SK-N-SH (cell line): ENCODE measurements at regions not wholly inside any gene's neighbourhood (a gene's known extent, or its start where the extent isn't known, plus 50 kb on each side); places are given as distances from the start of the nearest gene placed in this dataset.

Experiments used
- CTCF ChIA-PET: fragments of 300-600, 350-600 bp; formaldehyde crosslinking; extraction: SDS; loops from one replicate; lab custom pipeline; 2021; lab: Yijun Ruan, JAX
- POLR2A ChIA-PET: fragments of 350-600 bp; sonication (Branson Sonifier 250); formaldehyde crosslinking; extraction: SDS; loops from one replicate; lab custom pipeline; 2020; ENCODE audit warnings: antibody characterized with exemption, inconsistent platforms; lab: Yijun Ruan, JAX
- DNase-seq: peaks from one replicate; pipeline ENCODE4 v3.0.0; 2012
- H2AFZ ChIP-seq: fragments of 200-600 bp; sonication (generic); 2 replicates; pipeline ENCODE4 v1.8.1; 2016; ENCODE audit warnings: antibody characterized with exemption, mild to moderate bottlenecking, low read depth
- H3F3A ChIP-seq: fragments of 200-600 bp; sonication (generic); replicated peaks from 2 replicates; pipeline ENCODE3; 2016; ENCODE audit warnings: antibody characterized with exemption, mild to moderate bottlenecking; ENCODE audit not compliant: insufficient read depth
- H3K27ac ChIP-seq, 2 experiments: fragments of 200-500 bp in 1 of 2; fragments of 200-600 bp in 1 of 2; sonication (Bioruptor generic) in 1 of 2; sonication (generic), shearing (Covaris generic) in 1 of 2; 2 replicates each; pipeline versions ENCODE4 v1.5.1 to v1.6.1; 2014 to 2016; ENCODE audit warnings: low read depth in 2 of 2, inconsistent platforms in 1 of 2, low read length in 1 of 2, mild to moderate bottlenecking in 1 of 2, mixed read lengths in 1 of 2
- H3K27me3 ChIP-seq: fragments of 200-600 bp; sonication (generic), shearing (Covaris generic); 2 replicates; pipeline ENCODE4 v1.6.1; 2016; ENCODE audit warnings: mixed run types; ENCODE audit not compliant: insufficient read depth
- H3K36me3 ChIP-seq, 2 experiments: fragments of 200-500 bp in 1 of 2; fragments of 200-600 bp in 1 of 2; sonication (Bioruptor generic) in 1 of 2; sonication (generic) in 1 of 2; replicated peaks in 1 of 2; 2 replicates each; pipeline versions ENCODE3 to v1.5.1; 2014 to 2016; ENCODE audit warnings: low read length in 1 of 2, mild to moderate bottlenecking in 1 of 2; ENCODE audit not compliant: insufficient read depth in 2 of 2, control insufficient read depth in 1 of 2
- H3K4me1 ChIP-seq, 2 experiments: fragments of 200-500 bp in 1 of 2; fragments of 200-600 bp in 1 of 2; sonication (Bioruptor generic) in 1 of 2; sonication (generic), shearing (Covaris generic) in 1 of 2; 2 replicates each; pipeline versions ENCODE4 v1.5.1 to v1.6.1; 2014 to 2016; ENCODE audit warnings: low read depth in 1 of 2, low read length in 1 of 2, mixed run types in 1 of 2; ENCODE audit not compliant: insufficient read depth in 2 of 2, control insufficient read depth in 1 of 2
- H3K4me2 ChIP-seq: fragments of 200-600 bp; sonication (generic), shearing (Covaris generic); 2 replicates; pipeline ENCODE4 v1.6.1; 2017; ENCODE audit warnings: mixed run types
- H3K4me3 ChIP-seq, 2 experiments: fragments of 200-500 bp in 1 of 2; fragments of 200-600 bp in 1 of 2; sonication (Bioruptor generic) in 1 of 2; sonication (generic), shearing (Covaris generic) in 1 of 2; 2 replicates each; pipeline versions ENCODE4 v1.5.1 to v1.8.1; 2014 to 2016; ENCODE audit warnings: low read depth in 2 of 2, inconsistent platforms in 1 of 2, low read length in 1 of 2, mild to moderate bottlenecking in 1 of 2, mixed read lengths in 1 of 2, moderate library complexity in 1 of 2
- H3K79me2 ChIP-seq: fragments of 200-600 bp; sonication (generic); 2 replicates; pipeline ENCODE4 v1.8.1; 2017; ENCODE audit warnings: mild to moderate bottlenecking; ENCODE audit not compliant: insufficient read depth
- H3K9ac ChIP-seq: fragments of 200-600 bp; sonication (generic); 2 replicates; pipeline ENCODE4 v1.6.1; 2017; ENCODE audit warnings: mixed run types
- H3K9me2 ChIP-seq: fragments of 200-600 bp; sonication (generic); 2 replicates; pipeline ENCODE4 v1.6.1; 2017; ENCODE audit warnings: mixed run types
- H3K9me3 ChIP-seq: fragments of 200-600 bp; sonication (generic); 2 replicates; pipeline ENCODE4 v1.6.1; 2017; ENCODE audit warnings: mixed run types, mild to moderate bottlenecking, moderate library complexity
- H4K20me1 ChIP-seq: fragments of 200-600 bp; sonication (generic); 2 replicates; pipeline ENCODE4 v1.6.1; 2017; ENCODE audit warnings: mild to moderate bottlenecking, mixed run types; ENCODE audit not compliant: insufficient read depth
- EP300 ChIP-seq, 2 experiments: IDR thresholded peaks; 2 replicates each; pipeline versions ENCODE4 v1.4.0 to v1.6.1; 2012; ENCODE audit warnings: borderline replicate concordance in 1 of 2, low read depth in 1 of 2, low read length in 1 of 2
- EZH2phosphoT487 ChIP-seq: fragments of 200-600 bp; sonication (generic); IDR thresholded peaks from 2 replicates; pipeline ENCODE4 v1.6.1; 2017; ENCODE audit warnings: low read depth, mixed run types, mild to moderate bottlenecking, antibody characterized with exemption, moderate library complexity, borderline replicate concordance
- FOXJ3 ChIP-seq: sonication (generic); formaldehyde crosslinking; IDR thresholded peaks from 2 replicates; pipeline ENCODE4 v1.5.1; 2020; ENCODE audit warnings: mild to moderate bottlenecking, missing genetic modification reagents
- FOXM1 ChIP-seq: IDR thresholded peaks from 2 replicates; pipeline ENCODE4 v1.4.0; 2012; ENCODE audit warnings: low read depth, mild to moderate bottlenecking
- JUND ChIP-seq: IDR thresholded peaks from 2 replicates; pipeline ENCODE4 v1.4.0; 2012
- MXI1 ChIP-seq: IDR thresholded peaks from 2 replicates; pipeline ENCODE4 v1.6.1; 2012; ENCODE audit warnings: mild to moderate bottlenecking, low read depth, low read length, improper control_type of control experiment
- NFIC ChIP-seq: IDR thresholded peaks from 2 replicates; pipeline ENCODE4 v1.4.0; 2012; ENCODE audit warnings: borderline replicate concordance
- NRF1 ChIP-seq: IDR thresholded peaks from 2 replicates; pipeline ENCODE4 v1.6.1; 2012; ENCODE audit warnings: low read depth, mild to moderate bottlenecking, low read length
- PBX3 ChIP-seq: IDR thresholded peaks from 2 replicates; pipeline ENCODE4; 2012
- RAD21 ChIP-seq: IDR thresholded peaks from 2 replicates; pipeline ENCODE4 v1.6.1; 2012; ENCODE audit warnings: mild to moderate bottlenecking, low read length
- RCOR1 ChIP-seq: fragments of 150-350 bp; IDR thresholded peaks from 2 replicates; pipeline ENCODE4 v1.6.1; 2017; ENCODE audit warnings: antibody characterized with exemption, low read length
- REST ChIP-seq: IDR thresholded peaks from 2 replicates; pipeline ENCODE4 v1.6.1; 2012; ENCODE audit warnings: mild to moderate bottlenecking, low read depth, low read length, moderate library complexity
- RFX5 ChIP-seq: IDR thresholded peaks from 2 replicates; pipeline ENCODE4 v1.6.1; 2012; ENCODE audit warnings: mild to moderate bottlenecking, improper control_type of control experiment, low read length
- RXRA ChIP-seq: IDR thresholded peaks from 2 replicates; pipeline ENCODE4 v1.4.0; 2012; ENCODE audit warnings: low read depth, mild to moderate bottlenecking, borderline replicate concordance
- SIN3A ChIP-seq: IDR thresholded peaks from 2 replicates; pipeline ENCODE4 v1.6.1; 2012; ENCODE audit warnings: low read depth, mild to moderate bottlenecking, low read length, moderate library complexity, borderline replicate concordance
- TCF12 ChIP-seq: IDR thresholded peaks from 2 replicates; pipeline ENCODE4 v1.4.0; 2012
- YY1 ChIP-seq: IDR thresholded peaks from 2 replicates; pipeline ENCODE4 v1.4.0; 2012; ENCODE audit warnings: low read depth, mild to moderate bottlenecking
- WGBS: methylation state at CpG from one replicate; pipeline ENCODE4 v1.1.6; 2017; ENCODE audit warnings: low lambda C conversion rate; 5-methylcytosine and 5-hydroxymethylcytosine counted together
- TF ChIP-seq, protein P1 (sequence below): fragments of 150-350 bp; IDR thresholded peaks from 2 replicates; pipeline ENCODE4 v1.6.1; 2016; ENCODE audit warnings: mild to moderate bottlenecking, low read depth, low read length

- Histone ChIP-seq H3F3A (no peaks in the 10 kb centered on the region), H3K27ac (no peak overlapping the region), H3K36me3 (no peaks in the 10 kb centered on the region), H4K20me1 (no peaks in the 10 kb centered on the region), H3K4me2 (no peak overlapping the region), H3K79me2 (no peaks in the 10 kb centered on the region), H3K9me2 (no peaks in the 10 kb centered on the region), H3K4me3 (no peak overlapping the region), H3K9ac (no peak overlapping the region), H2AFZ (no peak overlapping the region), H3K4me1 (no peaks in the 10 kb centered on the region), H3K9me3 (no peaks in the 10 kb centered on the region), H3K27me3 (no peaks in the 10 kb centered on the region)
- ChIA-PET CTCF (no interaction called here), POLR2A (no interaction called here)
- no peak for TF ChIP-seq SIN3A
- DNase-seq = no peak
- under 1% methylated on average over 6 of the region's 6 CpGs for WGBS
Observed at GRCh38 chr7:20865684-20866083, 79.0 kb upstream of the SP8 start.

DNA sequence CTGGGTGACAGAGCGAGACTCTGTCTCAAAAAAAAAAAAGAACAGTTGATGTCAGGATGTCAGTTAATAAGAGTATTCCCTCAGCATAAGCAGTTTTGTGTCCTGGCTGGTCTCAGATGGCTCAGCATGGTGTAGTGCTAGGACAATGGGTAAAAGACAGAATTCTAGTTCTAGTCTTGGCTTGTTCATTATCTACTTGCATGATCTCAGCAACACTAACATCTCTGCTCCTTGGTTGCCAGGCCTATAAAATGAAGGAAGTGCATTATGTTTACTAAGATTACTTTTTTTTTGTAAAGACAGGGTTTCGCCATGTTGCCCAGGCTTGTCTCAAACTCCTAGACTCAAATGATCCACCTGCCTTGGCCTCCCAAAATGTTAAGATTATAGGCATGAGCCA is 84.3 kb upstream of the SP8 start:
- H3K4me2 ChIP-seq = no peak overlapping the region
- H3K9ac ChIP-seq = no peak overlapping the region
- no peak overlapping the region for H3K27ac ChIP-seq
- H3K9me2 ChIP-seq = no peaks in the 10 kb centered on the region
- 0% methylated on average over 2 of the region's 2 CpGs for WGBS
- ChIA-PET CTCF (no interaction called here), POLR2A (no interaction called here)
- DNase-seq = no peak
- TF ChIP-seq RAD21 (no peak), SIN3A (no peak), YY1 (no peak), RXRA (no peak), FOXM1 (no peak), NFIC (no peak), FOXJ3 (CRISPR knock-in tag) (no peak), JUND (no peak), EZH2phosphoT487 (no peak), REST (no peak), TCF12 (no peak), MXI1 (no peak), RCOR1 (no peak), NRF1 (no peak), RFX5 (no peak), PBX3 (no peak), EP300 (IDR thresholded peaks at IDR 0.05; ENCODE audit: borderline replicate concordance in 1 of 2, low read depth in 1 of 2, low read length in 1 of 2) (no peak)
- TF ChIP-seq, protein P1, sequence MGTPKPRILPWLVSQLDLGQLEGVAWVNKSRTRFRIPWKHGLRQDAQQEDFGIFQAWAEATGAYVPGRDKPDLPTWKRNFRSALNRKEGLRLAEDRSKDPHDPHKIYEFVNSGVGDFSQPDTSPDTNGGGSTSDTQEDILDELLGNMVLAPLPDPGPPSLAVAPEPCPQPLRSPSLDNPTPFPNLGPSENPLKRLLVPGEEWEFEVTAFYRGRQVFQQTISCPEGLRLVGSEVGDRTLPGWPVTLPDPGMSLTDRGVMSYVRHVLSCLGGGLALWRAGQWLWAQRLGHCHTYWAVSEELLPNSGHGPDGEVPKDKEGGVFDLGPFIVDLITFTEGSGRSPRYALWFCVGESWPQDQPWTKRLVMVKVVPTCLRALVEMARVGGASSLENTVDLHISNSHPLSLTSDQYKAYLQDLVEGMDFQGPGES = no peak
- H3K79me2 ChIP-seq = no peaks in the 10 kb centered on the region
- no peaks in the 10 kb centered on the region for H3K27me3 ChIP-seq
- H4K20me1 ChIP-seq = no peaks in the 10 kb centered on the region
- no peaks in the 10 kb centered on the region for H3F3A ChIP-seq
- no peak overlapping the region for H3K4me3 ChIP-seq
- H3K36me3 ChIP-seq = no peaks in the 10 kb centered on the region
- H2AFZ ChIP-seq = no peak overlapping the region
- no peaks in the 10 kb centered on the region for H3K4me1 ChIP-seq
- no peaks in the 10 kb centered on the region for H3K9me3 ChIP-seq
